Ishikawa (cell line): ENCODE measurements at regions not wholly inside any gene's neighbourhood (a gene's known extent, or its start where the extent isn't known, plus 50 kb on each side); places are given as distances from the start of the nearest gene placed in this dataset.

Source experiments
- CEBPB ChIP-seq: IDR thresholded peaks from 2 replicates; pipeline ENCODE4 v1.6.1; 2012
- CREB1 ChIP-seq: IDR thresholded peaks from 2 replicates; pipeline ENCODE4 v1.6.1; 2012; ENCODE audit warnings: low read depth
- EGR1 ChIP-seq: IDR thresholded peaks from 2 replicates; pipeline ENCODE4 v1.6.1; 2012
- EP300 ChIP-seq: IDR thresholded peaks from 2 replicates; pipeline ENCODE4 v1.6.1; 2012; ENCODE audit warnings: borderline replicate concordance
- FOXM1 ChIP-seq: IDR thresholded peaks from 2 replicates; pipeline ENCODE4 v1.6.1; 2012; ENCODE audit warnings: low read depth, borderline replicate concordance
- NFIC ChIP-seq: IDR thresholded peaks from 2 replicates; pipeline ENCODE4 v1.6.1; 2012
- RAD21 ChIP-seq: IDR thresholded peaks from 2 replicates; pipeline ENCODE4 v1.6.1; 2012; ENCODE audit warnings: low read depth
- TAF1 ChIP-seq: IDR thresholded peaks from 2 replicates; pipeline ENCODE4 v1.6.1; 2012; ENCODE audit warnings: low read depth, mild to moderate bottlenecking
- TCF12 ChIP-seq: IDR thresholded peaks from 2 replicates; pipeline ENCODE4 v1.6.1; 2012; ENCODE audit warnings: low read depth
- TEAD4 ChIP-seq: IDR thresholded peaks from 2 replicates; pipeline ENCODE4 v1.6.1; 2012
- YY1 ChIP-seq: IDR thresholded peaks from 2 replicates; pipeline ENCODE4 v1.6.1; 2012; ENCODE audit warnings: low read depth
- ZBTB7A ChIP-seq: IDR thresholded peaks from 2 replicates; pipeline ENCODE4 v1.6.1; 2012; ENCODE audit warnings: low read depth
- TF ChIP-seq, protein P1 (sequence below): IDR thresholded peaks from 2 replicates; pipeline ENCODE4 v1.6.1; 2012
- TF ChIP-seq, protein P2 (sequence below): IDR thresholded peaks from 2 replicates; pipeline ENCODE4 v1.6.1; 2012; ENCODE audit warnings: low read depth, mild to moderate bottlenecking
- TF ChIP-seq, protein P3 (sequence below): IDR thresholded peaks from 2 replicates; pipeline ENCODE4 v1.6.1; 2012

DNA sequence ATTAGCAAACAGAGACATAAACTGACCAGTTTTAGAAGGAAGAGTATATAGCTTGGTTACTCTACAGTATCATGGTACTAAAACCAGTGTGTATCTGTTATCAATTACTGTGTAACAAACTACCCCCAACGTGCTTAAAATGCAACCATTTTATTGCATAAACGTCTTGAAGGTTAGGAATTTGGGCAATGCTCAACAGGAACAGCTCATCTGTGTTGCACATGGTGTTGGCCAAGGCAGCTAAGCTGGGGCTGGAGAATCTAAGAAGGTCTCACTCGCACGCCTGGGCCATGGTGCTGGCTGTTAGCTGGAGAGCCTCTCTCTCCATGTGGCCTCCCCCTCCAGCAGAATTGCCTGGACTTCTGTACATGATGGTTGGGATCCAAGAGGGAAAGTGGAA, 81.2 kb upstream of the THBS1 start:
- TF ChIP-seq RAD21 (no peak), NFIC (no peak), FOXM1 (no peak), EP300 (no peak), ZBTB7A (no peak), EGR1 (no peak), YY1 (no peak), TCF12 (no peak), CREB1 (no peak), TAF1 (no peak), CEBPB (no peak), TEAD4 (no peak)
- TF ChIP-seq, protein P1, sequence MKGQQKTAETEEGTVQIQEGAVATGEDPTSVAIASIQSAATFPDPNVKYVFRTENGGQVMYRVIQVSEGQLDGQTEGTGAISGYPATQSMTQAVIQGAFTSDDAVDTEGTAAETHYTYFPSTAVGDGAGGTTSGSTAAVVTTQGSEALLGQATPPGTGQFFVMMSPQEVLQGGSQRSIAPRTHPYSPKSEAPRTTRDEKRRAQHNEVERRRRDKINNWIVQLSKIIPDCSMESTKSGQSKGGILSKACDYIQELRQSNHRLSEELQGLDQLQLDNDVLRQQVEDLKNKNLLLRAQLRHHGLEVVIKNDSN: no peak
- TF ChIP-seq, protein P2, sequence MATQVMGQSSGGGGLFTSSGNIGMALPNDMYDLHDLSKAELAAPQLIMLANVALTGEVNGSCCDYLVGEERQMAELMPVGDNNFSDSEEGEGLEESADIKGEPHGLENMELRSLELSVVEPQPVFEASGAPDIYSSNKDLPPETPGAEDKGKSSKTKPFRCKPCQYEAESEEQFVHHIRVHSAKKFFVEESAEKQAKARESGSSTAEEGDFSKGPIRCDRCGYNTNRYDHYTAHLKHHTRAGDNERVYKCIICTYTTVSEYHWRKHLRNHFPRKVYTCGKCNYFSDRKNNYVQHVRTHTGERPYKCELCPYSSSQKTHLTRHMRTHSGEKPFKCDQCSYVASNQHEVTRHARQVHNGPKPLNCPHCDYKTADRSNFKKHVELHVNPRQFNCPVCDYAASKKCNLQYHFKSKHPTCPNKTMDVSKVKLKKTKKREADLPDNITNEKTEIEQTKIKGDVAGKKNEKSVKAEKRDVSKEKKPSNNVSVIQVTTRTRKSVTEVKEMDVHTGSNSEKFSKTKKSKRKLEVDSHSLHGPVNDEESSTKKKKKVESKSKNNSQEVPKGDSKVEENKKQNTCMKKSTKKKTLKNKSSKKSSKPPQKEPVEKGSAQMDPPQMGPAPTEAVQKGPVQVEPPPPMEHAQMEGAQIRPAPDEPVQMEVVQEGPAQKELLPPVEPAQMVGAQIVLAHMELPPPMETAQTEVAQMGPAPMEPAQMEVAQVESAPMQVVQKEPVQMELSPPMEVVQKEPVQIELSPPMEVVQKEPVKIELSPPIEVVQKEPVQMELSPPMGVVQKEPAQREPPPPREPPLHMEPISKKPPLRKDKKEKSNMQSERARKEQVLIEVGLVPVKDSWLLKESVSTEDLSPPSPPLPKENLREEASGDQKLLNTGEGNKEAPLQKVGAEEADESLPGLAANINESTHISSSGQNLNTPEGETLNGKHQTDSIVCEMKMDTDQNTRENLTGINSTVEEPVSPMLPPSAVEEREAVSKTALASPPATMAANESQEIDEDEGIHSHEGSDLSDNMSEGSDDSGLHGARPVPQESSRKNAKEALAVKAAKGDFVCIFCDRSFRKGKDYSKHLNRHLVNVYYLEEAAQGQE: no peak
- TF ChIP-seq, protein P3, sequence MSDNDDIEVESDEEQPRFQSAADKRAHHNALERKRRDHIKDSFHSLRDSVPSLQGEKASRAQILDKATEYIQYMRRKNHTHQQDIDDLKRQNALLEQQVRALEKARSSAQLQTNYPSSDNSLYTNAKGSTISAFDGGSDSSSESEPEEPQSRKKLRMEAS: no peak

DNA sequence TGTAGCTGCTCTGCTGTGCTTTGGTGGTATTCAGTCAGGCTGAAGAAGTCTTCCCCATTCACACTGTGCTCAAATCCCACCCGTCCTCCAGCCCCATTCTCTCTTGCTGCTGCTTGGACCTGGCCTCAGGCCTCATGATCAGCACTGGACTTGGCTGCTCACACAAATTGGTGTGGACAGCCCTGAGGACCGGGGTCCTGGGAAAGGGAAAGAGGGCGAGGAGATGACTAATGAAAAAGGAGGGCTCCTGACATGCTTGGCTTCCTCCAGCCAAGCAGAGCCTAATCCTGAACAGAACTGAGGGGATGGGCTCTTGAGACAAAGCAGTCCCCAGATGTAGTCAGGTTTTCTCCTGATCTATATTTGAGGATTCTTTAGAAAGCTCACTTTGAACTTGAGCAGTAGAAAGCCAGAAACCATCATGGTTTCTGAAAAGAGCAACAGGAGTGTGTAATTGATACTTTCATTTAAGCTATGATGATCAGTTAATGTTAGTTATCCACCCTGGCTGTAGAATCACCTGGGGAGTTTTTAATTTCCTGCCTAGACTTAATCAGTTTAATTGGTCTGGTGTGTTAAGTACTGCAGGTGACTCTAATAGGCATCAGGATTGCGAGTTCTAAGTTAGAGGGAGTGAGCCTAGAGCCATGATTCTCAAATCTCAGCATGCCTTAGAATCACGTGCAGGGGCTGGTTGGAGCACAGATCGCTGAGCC, 79.4 kb upstream of the THBS1 start:
- TF ChIP-seq EP300 (no peak), CEBPB (no peak), EGR1 (no peak), FOXM1 (no peak), TAF1 (no peak), RAD21 (no peak), TEAD4 (no peak), CREB1 (no peak), TCF12 (no peak), NFIC (no peak), YY1 (no peak), ZBTB7A (no peak)
- TF ChIP-seq, protein P2: no peak
- TF ChIP-seq, protein P3: no peak
- TF ChIP-seq, protein P1: no peak

DNA sequence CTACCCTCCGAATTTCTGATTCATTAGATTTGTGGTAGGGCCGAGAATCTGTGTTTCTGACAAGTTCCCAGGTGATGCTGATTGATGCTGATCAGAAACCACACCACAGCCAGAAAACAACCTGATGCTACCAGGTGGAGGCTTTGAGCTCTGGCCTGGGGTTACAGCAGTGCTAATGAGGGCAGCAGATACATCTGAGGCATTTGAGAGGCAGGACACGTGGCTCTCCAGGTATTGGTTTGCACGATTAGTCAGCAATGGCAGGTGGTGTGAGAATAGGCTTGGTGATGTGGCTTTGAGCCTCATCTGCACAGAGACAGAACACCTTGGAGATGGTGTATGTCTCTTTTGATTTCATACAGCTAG, 78.8 kb upstream of the THBS1 start:
- no peak for TF ChIP-seq CREB1
- no peak for TF ChIP-seq EP300
- no peak for TF ChIP-seq TCF12
- no peak for TF ChIP-seq NFIC
- TF ChIP-seq FOXM1: no peak
- TF ChIP-seq RAD21: no peak
- no peak for TF ChIP-seq YY1
- no peak for TF ChIP-seq CEBPB
- TF ChIP-seq, protein P3: no peak
- TF ChIP-seq, protein P1: no peak
- no peak for TF ChIP-seq ZBTB7A
- no peak for TF ChIP-seq TEAD4
- TF ChIP-seq TAF1: no peak
- no peak for TF ChIP-seq EGR1
- TF ChIP-seq, protein P2: no peak

DNA sequence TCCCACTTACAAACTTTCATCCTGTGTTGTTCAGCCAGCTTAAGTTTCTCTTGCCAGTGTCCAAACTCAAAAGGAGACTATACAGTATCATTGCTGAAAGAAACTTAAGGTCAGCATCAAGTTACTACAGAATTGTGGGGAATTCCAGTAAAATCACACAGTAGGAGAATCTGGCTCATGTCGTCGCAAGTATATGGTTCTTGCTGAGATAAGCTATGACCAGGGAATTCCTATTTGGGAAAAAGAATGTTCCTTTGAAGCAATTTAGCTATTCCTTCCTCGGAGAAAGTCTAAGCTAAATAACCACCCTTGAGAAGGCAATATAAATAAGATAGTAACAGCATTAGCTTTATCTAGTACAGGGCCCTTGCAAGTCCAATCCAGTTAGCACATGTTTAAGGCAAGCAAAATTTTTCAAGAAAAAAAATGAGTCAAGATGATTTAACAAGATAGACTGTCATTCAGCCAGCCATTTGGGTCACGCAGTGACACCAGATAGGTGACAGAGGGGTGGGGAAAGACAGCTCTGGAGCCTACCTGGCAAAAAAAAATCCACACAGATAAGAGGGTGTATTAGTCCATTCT, 78.2 kb upstream of the THBS1 start:
- TF ChIP-seq, protein P2: no peak
